Esophagus muscularis mucosa (tissue), 4 donors: ENCODE measurements at regions not wholly inside any gene's neighbourhood (a gene's known extent, or its start where the extent isn't known, plus 50 kb on each side); places are given as distances from the start of the nearest gene placed in this dataset.

Experiments used
- DNase-seq: peaks from one replicate; pipeline ENCODE4 v3.0.0-alpha.2; 2017; ENCODE audit errors: extremely low spot score
- H3K27ac ChIP-seq, 4 donors: fragments of 200-600 bp; sonication (generic); replicated peaks in 1 of 4; 1 replicate in 3 of 4; 2 replicates in 1 of 4; pipeline ENCODE4 v1.5.1; 2016 to 2019; ENCODE audit warnings: mild to moderate bottlenecking in 1 of 4
- H3K27me3 ChIP-seq, 4 donors: fragments of 200-600 bp; sonication (generic); one replicate each; pipeline versions ENCODE4 v1.5.1 to v1.6.0; 2016 to 2019
- H3K36me3 ChIP-seq, 4 donors: fragments of 200-600 bp; sonication (generic); one replicate each; pipeline ENCODE4 v1.5.1; 2016 to 2019
- H3K4me1 ChIP-seq, 4 donors: fragments of 200-600 bp; sonication (generic); one replicate each; pipeline ENCODE4 v1.5.1; 2016 to 2019
- H3K4me3 ChIP-seq, 4 donors: fragments of 200-600 bp; sonication (generic); 1 replicate in 2 of 4; 2 replicates in 2 of 4; pipeline ENCODE4 v1.5.1; 2016 to 2019; ENCODE audit warnings: mild to moderate bottlenecking in 4 of 4, moderate library complexity in 1 of 4
- H3K9me3 ChIP-seq, 4 donors: fragments of 200-600 bp; sonication (generic); 1 replicate in 3 of 4; 2 replicates in 1 of 4; pipeline ENCODE4 v1.5.1; 2016 to 2019
- EP300 ChIP-seq: sonication (generic); formaldehyde crosslinking; IDR thresholded peaks from one replicate; pipeline ENCODE4 v1.6.1; 2017; ENCODE audit warnings: antibody characterized with exemption
- POLR2A ChIP-seq: fragments of 450-650 bp; IDR thresholded peaks from one replicate; pipeline ENCODE4 v1.6.1; 2017; ENCODE audit warnings: antibody characterized with exemption, moderate library complexity, mild to moderate bottlenecking, low read depth
- POLR2AphosphoS5 ChIP-seq, 2 donors: sonication (generic); formaldehyde crosslinking; IDR thresholded peaks; one replicate each; pipeline ENCODE4 v1.6.1; 2017; ENCODE audit warnings: antibody characterized with exemption in 2 of 2
- WGBS: methylation state at CpG from one replicate; pipeline ENCODE4 v1.1.5; 2018; 5-methylcytosine and 5-hydroxymethylcytosine counted together
- intact Hi-C: fragments of 100-400 bp; cut with DNase I; formaldehyde crosslinking; loops from one replicate; pipeline ENCODE4 v1.15.1; 2023
- TF ChIP-seq, protein P1 (sequence below), 3 experiments: fragments of 200-600 bp in 2 of 3; fragments of 450-650 bp in 1 of 3; sonication (generic) in 2 of 3; IDR thresholded peaks; one replicate each; pipeline ENCODE4 v1.5.1; 2017 to 2019; ENCODE audit warnings: antibody characterized with exemption in 3 of 3, mild to moderate bottlenecking in 2 of 3, moderate library complexity in 1 of 3

DNA sequence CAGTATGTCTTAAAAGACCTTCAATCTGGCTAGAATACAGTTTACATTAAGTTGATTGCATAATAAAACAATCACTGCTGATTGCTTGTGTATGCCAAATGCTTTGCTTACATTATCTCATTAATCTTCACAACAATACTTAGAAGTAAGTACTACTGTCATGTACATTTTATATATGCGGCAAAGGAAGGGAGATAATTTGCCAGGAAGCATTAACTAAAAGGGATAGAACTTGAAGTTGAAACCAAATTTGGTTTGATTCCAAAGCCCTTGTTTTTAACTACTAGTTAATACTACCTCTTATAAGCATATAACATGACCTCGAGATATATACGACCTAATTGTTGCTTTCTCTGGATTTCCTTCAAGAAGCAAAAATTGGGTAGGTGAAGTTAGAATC, 155.8 kb downstream of the NTMT2 start:
- intact Hi-C loops: no loop called here
- no peak for DNase-seq
- no peaks in the 10 kb centered on the region for H3K36me3 ChIP-seq

DNA sequence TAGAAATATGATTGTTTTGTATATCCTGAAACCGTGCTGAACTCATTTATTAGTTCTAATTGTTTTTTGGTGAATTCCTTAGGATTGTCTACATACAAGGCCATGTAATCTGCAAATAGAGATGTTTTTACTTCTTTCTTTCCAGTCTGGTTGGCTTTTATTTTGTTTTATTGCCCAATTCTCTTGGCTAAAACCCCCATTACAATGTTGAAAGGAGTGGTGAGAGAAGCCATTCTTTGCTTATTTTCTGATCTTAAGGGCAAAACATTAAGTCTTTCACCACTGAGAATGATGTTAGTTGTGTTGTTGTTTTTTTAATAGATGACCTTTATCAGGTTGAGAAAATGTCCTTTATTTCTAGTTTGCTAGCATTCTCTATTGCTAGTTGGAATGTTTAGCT, 157.3 kb downstream of the NTMT2 start:
- Histone ChIP-seq H3K4me1 (no peaks in the 10 kb centered on the region), H3K27me3 (no peaks in the 10 kb centered on the region), H3K27ac (no peak overlapping the region), H3K36me3 (no peaks in the 10 kb centered on the region), H3K4me3 (no peak overlapping the region), H3K9me3 (no peaks in the 10 kb centered on the region)
- TF ChIP-seq POLR2AphosphoS5 (IDR thresholded peaks at IDR 0.05) (no peak), EP300 (no peak), POLR2A (no peak)
- TF ChIP-seq, protein P1, sequence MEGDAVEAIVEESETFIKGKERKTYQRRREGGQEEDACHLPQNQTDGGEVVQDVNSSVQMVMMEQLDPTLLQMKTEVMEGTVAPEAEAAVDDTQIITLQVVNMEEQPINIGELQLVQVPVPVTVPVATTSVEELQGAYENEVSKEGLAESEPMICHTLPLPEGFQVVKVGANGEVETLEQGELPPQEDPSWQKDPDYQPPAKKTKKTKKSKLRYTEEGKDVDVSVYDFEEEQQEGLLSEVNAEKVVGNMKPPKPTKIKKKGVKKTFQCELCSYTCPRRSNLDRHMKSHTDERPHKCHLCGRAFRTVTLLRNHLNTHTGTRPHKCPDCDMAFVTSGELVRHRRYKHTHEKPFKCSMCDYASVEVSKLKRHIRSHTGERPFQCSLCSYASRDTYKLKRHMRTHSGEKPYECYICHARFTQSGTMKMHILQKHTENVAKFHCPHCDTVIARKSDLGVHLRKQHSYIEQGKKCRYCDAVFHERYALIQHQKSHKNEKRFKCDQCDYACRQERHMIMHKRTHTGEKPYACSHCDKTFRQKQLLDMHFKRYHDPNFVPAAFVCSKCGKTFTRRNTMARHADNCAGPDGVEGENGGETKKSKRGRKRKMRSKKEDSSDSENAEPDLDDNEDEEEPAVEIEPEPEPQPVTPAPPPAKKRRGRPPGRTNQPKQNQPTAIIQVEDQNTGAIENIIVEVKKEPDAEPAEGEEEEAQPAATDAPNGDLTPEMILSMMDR (IDR thresholded peaks at IDR 0.05): no peak
- WGBS: 81% methylated on average over 1 of the region's 1 CpG
- no peak for DNase-seq
- intact Hi-C loops: no loop called here

More for the DNA sequence above, 155.8 kb downstream of the NTMT2 start:
- Histone ChIP-seq H3K4me3 (no peak overlapping the region), H3K27me3 (no peaks in the 10 kb centered on the region), H3K9me3 (no peaks in the 10 kb centered on the region), H3K4me1 (no peaks in the 10 kb centered on the region), H3K27ac (no peak overlapping the region)
- WGBS: 73% methylated on average over 3 of the region's 3 CpGs
- no peak for TF ChIP-seq POLR2AphosphoS5 (IDR thresholded peaks at IDR 0.05)
- no peak for TF ChIP-seq EP300
- TF ChIP-seq, protein P1 (IDR thresholded peaks at IDR 0.05): no peak
- TF ChIP-seq POLR2A: no peak

DNA sequence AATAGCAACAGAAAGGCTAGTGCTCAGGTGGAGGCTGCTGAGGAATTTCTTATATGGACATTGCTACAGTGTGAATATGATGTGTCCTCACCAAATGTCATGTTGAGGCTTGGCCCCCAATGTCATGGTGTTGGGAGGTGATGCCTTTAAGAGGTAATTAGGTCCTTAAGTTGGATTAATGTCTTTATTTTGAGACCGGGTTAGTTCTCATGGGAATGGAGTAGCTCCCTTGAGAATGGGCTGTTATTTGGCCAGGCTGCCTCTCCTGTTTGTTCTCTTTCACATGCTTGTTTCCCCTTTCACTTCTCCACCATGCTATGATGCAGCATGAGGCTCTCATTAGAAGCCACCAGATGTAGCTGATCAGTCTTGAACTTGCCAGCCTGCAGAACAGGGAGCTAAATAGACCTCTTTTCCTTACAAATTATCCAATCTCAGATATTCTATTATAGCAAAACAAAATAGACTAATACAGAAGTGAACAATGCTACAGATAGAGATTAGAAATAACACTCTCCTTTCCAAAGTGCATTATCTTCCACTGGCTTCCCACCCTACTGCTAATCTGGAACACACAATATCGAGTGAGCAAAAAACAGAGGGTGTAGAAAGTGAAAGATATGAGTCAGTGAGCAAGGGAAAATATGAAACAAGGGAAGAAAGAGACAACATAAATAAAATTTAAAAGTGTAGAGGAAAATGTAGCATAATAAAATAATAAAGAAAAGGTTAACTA, 160.2 kb downstream of the NTMT2 start:
- intact Hi-C loops: no loop called here
- H3K36me3 ChIP-seq: no peaks in the 10 kb centered on the region
- no peak for DNase-seq
- H3K9me3 ChIP-seq: no peaks in the 10 kb centered on the region
- H3K4me3 ChIP-seq: no peak overlapping the region
- no peaks in the 10 kb centered on the region for H3K27me3 ChIP-seq
- 72% methylated on average over 2 of the region's 2 CpGs for WGBS
- TF ChIP-seq, protein P1 (IDR thresholded peaks at IDR 0.05): no peak
- TF ChIP-seq EP300: no peak
- no peak for TF ChIP-seq POLR2AphosphoS5 (IDR thresholded peaks at IDR 0.05)
- TF ChIP-seq POLR2A: no peak
- peaks cover 0 to 7% (median 2%) of the 10 kb centered on the region in 4 donors for H3K4me1 ChIP-seq
- no peak overlapping the region for H3K27ac ChIP-seq

DNA sequence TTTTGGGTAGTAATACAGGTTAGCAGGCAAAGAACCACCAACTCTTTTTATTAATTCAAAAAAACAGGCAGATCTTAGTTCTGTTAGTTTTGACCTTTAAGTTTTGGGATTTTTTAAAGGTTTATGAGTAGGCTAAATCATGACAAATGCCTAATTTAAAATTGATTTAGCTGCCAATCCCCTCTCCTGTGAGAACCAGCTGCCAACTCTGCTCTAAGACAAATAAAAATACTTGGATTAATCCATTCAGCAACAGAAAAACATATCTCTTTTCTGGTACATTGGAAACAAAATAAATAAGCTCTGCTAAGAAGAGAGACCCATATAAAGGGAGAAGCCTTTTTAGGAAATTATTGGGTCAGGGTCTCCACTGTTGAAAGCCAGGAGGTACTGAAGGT, 160.8 kb downstream of the NTMT2 start:
- TF ChIP-seq, protein P1 (IDR thresholded peaks at IDR 0.05): no peak
- TF ChIP-seq EP300 (no peak), POLR2AphosphoS5 (IDR thresholded peaks at IDR 0.05) (no peak), POLR2A (no peak)
- H3K4me3 ChIP-seq: no peak overlapping the region
- H3K27me3 ChIP-seq: no peaks in the 10 kb centered on the region
- peaks cover 0 to 7% (median 2%) of the 10 kb centered on the region in 4 donors for H3K4me1 ChIP-seq
- no peak overlapping the region for H3K27ac ChIP-seq
- intact Hi-C loops: no loop called here
- H3K9me3 ChIP-seq: no peaks in the 10 kb centered on the region
- no peak for DNase-seq
- H3K36me3 ChIP-seq: no peaks in the 10 kb centered on the region

DNA sequence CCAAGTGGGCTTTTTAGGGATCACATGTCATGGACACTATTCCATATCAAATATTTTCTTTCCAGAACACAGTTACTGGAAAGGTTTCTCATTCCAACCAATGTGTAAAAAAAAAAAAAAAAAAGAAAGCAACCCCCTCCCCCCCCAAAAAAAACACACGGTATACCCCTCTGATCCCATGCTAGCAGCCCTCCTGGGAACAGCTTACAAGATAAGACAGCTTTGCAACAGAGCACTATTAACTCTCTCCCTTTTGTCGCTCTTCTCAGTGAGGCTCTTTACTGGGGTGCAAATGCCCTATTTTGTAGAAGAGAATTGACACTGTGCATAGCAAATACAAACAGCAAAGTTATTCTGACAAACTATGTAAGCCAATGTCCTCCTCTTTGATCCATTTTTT, 161.2 kb downstream of the NTMT2 start:
- H3K27ac ChIP-seq: no peak overlapping the region
- no peak for TF ChIP-seq POLR2A
- no peak for TF ChIP-seq EP300
- TF ChIP-seq, protein P1 (IDR thresholded peaks at IDR 0.05): no peak
- no peak for TF ChIP-seq POLR2AphosphoS5 (IDR thresholded peaks at IDR 0.05)
- H3K36me3 ChIP-seq: no peaks in the 10 kb centered on the region
- no peaks in the 10 kb centered on the region for H3K27me3 ChIP-seq
- 58% methylated on average over 2 of the region's 2 CpGs for WGBS
- intact Hi-C loops: no loop called here
- DNase-seq: no peak
- H3K9me3 ChIP-seq: no peaks in the 10 kb centered on the region
- H3K4me3 ChIP-seq: no peak overlapping the region
- H3K4me1 ChIP-seq: peaks cover 0 to 7% (median 2%) of the 10 kb centered on the region in 4 donors
